GM12878 (cell line): ENCODE measurements at regions not wholly inside any gene's neighbourhood (a gene's known extent, or its start where the extent isn't known, plus 50 kb on each side); places are given as distances from the start of the nearest gene placed in this dataset.

Experiments used
- ATAC-seq: fragments of 200-7000 bp; cut with Tn5 transposase; 3 replicates; pipeline ENCODE4 v1.9.1; 2020; ENCODE audit warnings: mild to moderate bottlenecking, moderate library complexity
- BruUV-seq: library from RNA; stranded (reverse); fragments of 400-500 nt; replicated peaks from 2 replicates; lab custom pipeline; 2021; lab: Mats Ljungman, UMichigan
- CTCF ChIA-PET: fragments of 300-600 bp; sonication (Branson Sonifier 250); formaldehyde crosslinking; extraction: SDS; loops from one replicate; lab custom pipeline; 2021; ENCODE audit warnings: inconsistent platforms; lab: Yijun Ruan, JAX
- POLR2A ChIA-PET: fragments of 350-600 bp; formaldehyde crosslinking; extraction: SDS; loops from one replicate; lab custom pipeline; 2021; ENCODE audit warnings: inconsistent platforms; lab: Charles Lee
- RAD21 ChIA-PET: fragments of 300-600 bp; sonication (Branson Sonifier 250); formaldehyde crosslinking; loops from one replicate; lab custom pipeline; 2023; ENCODE audit warnings: antibody characterized with exemption; ENCODE audit not compliant: unreplicated experiment; lab: Charles Lee
- SMC1A ChIA-PET: fragments of 300-600 bp; sonication (Branson Sonifier 250); formaldehyde crosslinking; loops from one replicate; lab custom pipeline; 2023; ENCODE audit not compliant: unreplicated experiment, uncharacterized antibody; lab: Charles Lee
- DNase-seq: peaks from one replicate; pipeline ENCODE4 v3.0.0-alpha.2; 2011; ENCODE audit warnings: low read depth, low spot score
- FAIRE-seq: peaks from 3 replicates; lab custom pipeline; 2011; peaks lifted over from hg19 to GRCh38; lab: Jason Lieb, UNC
- H2AFZ ChIP-seq: 2 replicates; pipeline ENCODE4 v1.6.0; 2011; ENCODE audit warnings: low read depth, low read length, control low read depth; ENCODE audit not compliant: control insufficient read depth
- H3K27ac ChIP-seq: 2 replicates; pipeline ENCODE4 v1.5.1; 2011; ENCODE audit warnings: control low read depth; ENCODE audit not compliant: control insufficient read depth, insufficient read depth
- H3K27me3 ChIP-seq, 2 experiments: replicated peaks in 1 of 2; 2 replicates each; pipeline versions ENCODE4 v1.6.0 to v1.6.1; 2011; ENCODE audit warnings: low read length in 1 of 2; ENCODE audit not compliant: control insufficient read depth in 2 of 2, insufficient read depth in 2 of 2
- H3K36me3 ChIP-seq, 2 experiments: 2 replicates each; pipeline ENCODE4 v1.5.1; 2011; ENCODE audit warnings: low read length in 1 of 2; ENCODE audit not compliant: control insufficient read depth in 2 of 2, insufficient read depth in 2 of 2
- H3K4me1 ChIP-seq: 2 replicates; pipeline ENCODE4 v1.6.1; 2011; ENCODE audit warnings: mild to moderate bottlenecking, low read length, moderate library complexity, mixed read lengths; ENCODE audit not compliant: control insufficient read depth, insufficient read depth
- H3K4me2 ChIP-seq: 2 replicates; pipeline ENCODE4 v1.6.0; 2011; ENCODE audit warnings: control low read depth; ENCODE audit not compliant: control insufficient read depth, insufficient read depth
- H3K4me3 ChIP-seq: fragments of 200-600 bp; sonication (generic); 2 replicates; pipeline ENCODE4 v1.5.1; 2016
- H3K79me2 ChIP-seq: 2 replicates; pipeline ENCODE4 v1.6.0; 2011; ENCODE audit warnings: low read length; ENCODE audit not compliant: control insufficient read depth, insufficient read depth
- H3K9ac ChIP-seq: 2 replicates; pipeline ENCODE4 v1.8.0; 2011; ENCODE audit warnings: low read length, control low read depth, mixed read lengths; ENCODE audit not compliant: control insufficient read depth, insufficient read depth
- H3K9me3 ChIP-seq: replicated peaks from 3 replicates; pipeline ENCODE4 v1.5.1; 2011; ENCODE audit warnings: mild to moderate bottlenecking, low read length; ENCODE audit not compliant: control insufficient read depth, insufficient read depth
- H4K20me1 ChIP-seq: 2 replicates; pipeline ENCODE4 v1.6.0; 2011; ENCODE audit not compliant: control insufficient read depth, insufficient read depth
- CBFB ChIP-seq: IDR thresholded peaks from 2 replicates; pipeline ENCODE4 v1.6.1; 2016; ENCODE audit warnings: antibody characterized with exemption, low read depth
- CREB1 ChIP-seq: IDR thresholded peaks from 2 replicates; pipeline ENCODE4 v1.6.1; 2012; ENCODE audit warnings: low read depth, mild to moderate bottlenecking, inconsistent platforms
- EP300 ChIP-seq, 2 experiments: fragments of 150-350 bp in 1 of 2; IDR thresholded peaks; 2 replicates each; pipeline ENCODE4 v1.6.1; 2011 to 2012; ENCODE audit warnings: low read depth in 2 of 2, low read length in 2 of 2, borderline replicate concordance in 1 of 2, improper control_type of control experiment in 1 of 2, inconsistent platforms in 1 of 2; ENCODE audit not compliant: control insufficient read depth in 1 of 2
- IKZF2 ChIP-seq, 2 experiments: fragments of 450-650 bp; IDR thresholded peaks; 2 replicates each; pipeline ENCODE4 v1.6.1; 2017; ENCODE audit warnings: mild to moderate bottlenecking in 2 of 2, moderate library complexity in 2 of 2
- MTA3 ChIP-seq: IDR thresholded peaks from 2 replicates; pipeline ENCODE4 v1.6.1; 2012; ENCODE audit warnings: low read length, inconsistent platforms, borderline replicate concordance
- NFIC ChIP-seq: IDR thresholded peaks from 2 replicates; pipeline ENCODE4 v1.6.1; 2012; ENCODE audit warnings: low read depth, mild to moderate bottlenecking, inconsistent platforms, low read length, moderate library complexity
- PAX5 ChIP-seq: IDR thresholded peaks from 2 replicates; pipeline ENCODE4 v1.6.1; 2011; ENCODE audit warnings: low read depth, low read length, borderline replicate concordance
- POU2F2 ChIP-seq: IDR thresholded peaks from 3 replicates; pipeline ENCODE4 v1.6.1; 2011; ENCODE audit warnings: low read depth, mild to moderate bottlenecking, low read length, borderline replicate concordance
- RAD51 ChIP-seq: fragments of 450-650 bp; IDR thresholded peaks from 2 replicates; pipeline ENCODE4 v1.6.1; 2016; ENCODE audit warnings: moderate library complexity, mild to moderate bottlenecking, inconsistent platforms
- SUZ12 ChIP-seq: fragments of 200-600 bp; sonication (generic); IDR thresholded peaks from one replicate; pipeline ENCODE4 v1.6.1; 2018; ENCODE audit warnings: antibody characterized with exemption, mild to moderate bottlenecking; ENCODE audit not compliant: unreplicated experiment
- ZNF592 ChIP-seq: fragments of 450-650 bp; IDR thresholded peaks from 2 replicates; pipeline ENCODE4 v1.6.1; 2017; ENCODE audit warnings: mild to moderate bottlenecking, moderate library complexity
- ZSCAN29 ChIP-seq: fragments of 450-650 bp; IDR thresholded peaks from 2 replicates; pipeline ENCODE4 v1.6.1; 2017; ENCODE audit warnings: mild to moderate bottlenecking, moderate library complexity
- WGBS: methylation state at CpG from one replicate; pipeline ENCODE4 v1.1.6; 2016; ENCODE audit warnings: low lambda C conversion rate; ENCODE audit not compliant: insufficient replicate concordance, insufficient coverage; ENCODE audit errors: missing lambda C conversion rate; 5-methylcytosine and 5-hydroxymethylcytosine counted together
- in situ Hi-C: fragments of 300-500 bp; cut with MboI; formaldehyde crosslinking; loops from 9 replicates; pipeline ENCODE4 v1.14.3; 2018; ENCODE audit warnings: mixed read lengths
- intact Hi-C: fragments of 100-400 bp; cut with micrococcal nuclease; formaldehyde crosslinking; loops from one replicate; pipeline ENCODE4 v1.14.2; 2022; ENCODE audit not compliant: unreplicated experiment

- no TSS peak for BruUV-seq
- H3K4me3 ChIP-seq = no peak overlapping the region
- no peak overlapping the region for H3K9ac ChIP-seq
- intact Hi-C loops = no loop called here
- H2AFZ ChIP-seq = no peak overlapping the region
- no peak for TF ChIP-seq CBFB
- TF ChIP-seq EP300 (IDR thresholded peaks at IDR 0.05; ENCODE audit: borderline replicate concordance in 1 of 2, control insufficient read depth in 1 of 2, low read depth in 2 of 2, low read length in 2 of 2) = no peak
- TF ChIP-seq ZSCAN29 = no peak
- no peak for TF ChIP-seq CREB1
- TF ChIP-seq MTA3 = no peak
- TF ChIP-seq POU2F2 = no peak
- TF ChIP-seq IKZF2 (IDR thresholded peaks at IDR 0.05) = no peak
- no peak for TF ChIP-seq PAX5
- TF ChIP-seq NFIC = no peak
- TF ChIP-seq SUZ12 = no peak
- TF ChIP-seq ZNF592 = no peak
- TF ChIP-seq RAD51 = no peak
- TF ChIP-seq, all 136 proteins: peak for 0
- DNase-seq = no peak
- ChIA-PET POLR2A (no interaction called here), CTCF (interaction anchor here (0.7 to 3.8 kb wide), 3 partner anchors 13 to 256 kb away, joined by 4 to 20 read pairs (median 4); no protein-coding TSS in a partner anchor), SMC1A (no interaction called here), RAD21 (no interaction called here)
- Histone ChIP-seq H3K36me3 (no peaks in the 10 kb centered on the region), H4K20me1 (no peaks in the 10 kb centered on the region), H3K4me2 (no peak overlapping the region), H3K27me3 (peaks cover 2 to 3% of the 10 kb centered on the region in 2 experiments; a peak in 2 of 4 replicates), H3K4me1 (no peaks in the 10 kb centered on the region), H3K79me2 (no peaks in the 10 kb centered on the region), H3K27ac (no peak overlapping the region), H3K9me3 (no peaks in the 10 kb centered on the region)
- in situ Hi-C loops = loop anchor here (5.0 kb wide), 1 partner anchor 365 kb away; no protein-coding TSS in a partner anchor
- no peak for FAIRE-seq
- no peak for ATAC-seq
- 7% methylated on average over 9 of the region's 9 CpGs for WGBS
These were observed 130.9 kb upstream of the PODXL start for GRCh38 chr7:131687296-131687695.
